OCI-LY7 (cell line): ENCODE measurements at regions not wholly inside any gene's neighbourhood (a gene's known extent, or its start where the extent isn't known, plus 50 kb on each side); places are given as distances from the start of the nearest gene placed in this dataset.
"Not testable (repeated sequence)": the region's sequence is repeated elsewhere in the genome, so short reads cannot be mapped to it uniquely, and the experiment has no call there.

Experiments used
- BruUV-seq: library from RNA; stranded (reverse); fragments of 400-500 nt; replicated peaks from 2 replicates; lab custom pipeline; 2021; lab: Mats Ljungman, UMichigan
- CTCF ChIA-PET: fragments of 300-600 bp; sonication (Branson Sonifier 250); formaldehyde crosslinking; loops from one replicate; lab custom pipeline; 2022; ENCODE audit warnings: antibody characterized with exemption; ENCODE audit not compliant: unreplicated experiment; lab: Charles Lee
- POLR2A ChIA-PET: fragments of 300-600 bp; sonication (Branson Sonifier 250); formaldehyde crosslinking; loops from one replicate; lab custom pipeline; 2022; ENCODE audit warnings: antibody characterized with exemption; lab: Charles Lee
- DNase-seq: peaks from one replicate; pipeline ENCODE4 v3.0.0-alpha.2; 2015; ENCODE audit warnings: low spot score
- H2AFZ ChIP-seq: fragments of 200-600 bp; sonication (generic), shearing (Covaris generic); 2 replicates; pipeline ENCODE4 v1.6.1; 2014; ENCODE audit warnings: mild to moderate bottlenecking, antibody characterized with exemption, low read length, moderate library complexity
- H3K27ac ChIP-seq: fragments of 200-600 bp; sonication (generic); 2 replicates; pipeline ENCODE4 v1.5.1; 2014; ENCODE audit warnings: mixed run types, low read depth, mild to moderate bottlenecking, moderate library complexity, low read length, inconsistent platforms; ENCODE audit not compliant: poor library complexity, severe bottlenecking
- H3K36me3 ChIP-seq: fragments of 200-600 bp; sonication (generic); 2 replicates; pipeline ENCODE4 v1.6.1; 2014; ENCODE audit warnings: mild to moderate bottlenecking, antibody characterized with exemption, low read length, moderate library complexity, mixed read lengths; ENCODE audit not compliant: insufficient read depth
- H3K4me1 ChIP-seq: fragments of 200-600 bp; sonication (generic); 2 replicates; pipeline ENCODE4 v1.5.1; 2014; ENCODE audit warnings: mild to moderate bottlenecking, low read length; ENCODE audit not compliant: insufficient read depth, poor library complexity, severe bottlenecking
- H3K4me2 ChIP-seq: fragments of 200-600 bp; sonication (generic); 2 replicates; pipeline ENCODE4 v1.6.1; 2014; ENCODE audit warnings: mild to moderate bottlenecking, low read length
- H3K4me3 ChIP-seq: fragments of 200-600 bp; sonication (generic); 2 replicates; pipeline ENCODE4 v1.5.1; 2014; ENCODE audit warnings: mild to moderate bottlenecking, low read depth, low read length; ENCODE audit not compliant: poor library complexity, severe bottlenecking
- H3K79me2 ChIP-seq: fragments of 200-600 bp; sonication (generic); 2 replicates; pipeline ENCODE4 v1.6.1; 2016; ENCODE audit warnings: low read depth, mild to moderate bottlenecking, low read length, moderate library complexity, mixed read lengths; ENCODE audit not compliant: insufficient read depth
- H3K9me2 ChIP-seq: fragments of 200-600 bp; sonication (generic); 2 replicates; pipeline ENCODE4 v1.6.1; 2016; ENCODE audit warnings: mild to moderate bottlenecking, low read length, mixed read lengths; ENCODE audit not compliant: insufficient read depth
- H3K9me3 ChIP-seq: fragments of 200-600 bp; sonication (generic); 2 replicates; pipeline ENCODE4 v1.6.1; 2014; ENCODE audit warnings: mild to moderate bottlenecking, mixed run types, low read length, mixed read lengths
- H4K20me1 ChIP-seq: fragments of 200-600 bp; sonication (generic); 2 replicates; pipeline ENCODE4 v1.6.1; 2014; ENCODE audit warnings: mild to moderate bottlenecking, antibody characterized with exemption, low read length, moderate library complexity, mixed read lengths; ENCODE audit not compliant: insufficient read depth
- EZH2phosphoT487 ChIP-seq: fragments of 200-600 bp; sonication (generic); IDR thresholded peaks from 2 replicates; pipeline ENCODE4 v1.6.1; 2018; ENCODE audit warnings: low read depth, borderline replicate concordance, mild to moderate bottlenecking, mixed run types, antibody characterized with exemption, low read length, moderate library complexity, mixed read lengths
- intact Hi-C: fragments of 100-400 bp; cut with micrococcal nuclease; formaldehyde crosslinking; loops from one replicate; pipeline ENCODE4 v1.10.0; 2022; ENCODE audit not compliant: unreplicated experiment
- TF ChIP-seq, protein P1 (sequence below): fragments of 200-600 bp; sonication (generic); conservative IDR thresholded peaks from 2 replicates; pipeline ENCODE4 v1.5.1; 2014; ENCODE audit warnings: mild to moderate bottlenecking, antibody characterized with exemption, low read length, moderate library complexity, mixed read lengths

DNA sequence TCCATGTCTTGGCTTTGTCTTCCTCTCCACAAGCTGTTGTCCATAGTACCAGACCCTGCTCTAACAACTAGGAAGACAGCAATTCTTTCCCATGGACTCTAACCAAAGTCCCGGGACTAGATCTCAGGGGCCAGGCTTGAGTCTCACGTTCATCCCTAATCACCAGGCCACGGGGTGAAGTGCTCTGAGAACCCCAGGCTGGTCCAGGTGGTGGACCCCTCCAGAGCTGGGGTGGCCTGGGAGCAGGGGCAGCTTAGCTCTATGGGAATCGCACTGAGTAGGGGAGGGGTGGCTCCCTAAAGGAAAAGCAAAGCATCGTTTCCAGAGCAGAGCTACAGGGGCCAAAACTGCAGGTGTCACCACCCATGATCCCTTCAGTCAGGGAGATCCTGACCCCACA is 150.9 kb downstream of the TPRA1 start:
- H4K20me1 ChIP-seq: no peaks in the 10 kb centered on the region
- BruUV-seq: no TSS peak
- no peaks in the 10 kb centered on the region for H3K79me2 ChIP-seq
- H3K9me2 ChIP-seq: no peaks in the 10 kb centered on the region
- CTCF ChIA-PET: no interaction called here
- no peaks in the 10 kb centered on the region for H3K9me3 ChIP-seq
- H3K27ac ChIP-seq: no peak overlapping the region
- no peak overlapping the region for H2AFZ ChIP-seq
- intact Hi-C loops: no loop called here
- no peaks in the 10 kb centered on the region for H3K36me3 ChIP-seq
- POLR2A ChIA-PET: no interaction called here
- no peaks in the 10 kb centered on the region for H3K4me1 ChIP-seq
- no peak overlapping the region for H3K4me2 ChIP-seq
- no peak for TF ChIP-seq EZH2phosphoT487
- TF ChIP-seq, protein P1, sequence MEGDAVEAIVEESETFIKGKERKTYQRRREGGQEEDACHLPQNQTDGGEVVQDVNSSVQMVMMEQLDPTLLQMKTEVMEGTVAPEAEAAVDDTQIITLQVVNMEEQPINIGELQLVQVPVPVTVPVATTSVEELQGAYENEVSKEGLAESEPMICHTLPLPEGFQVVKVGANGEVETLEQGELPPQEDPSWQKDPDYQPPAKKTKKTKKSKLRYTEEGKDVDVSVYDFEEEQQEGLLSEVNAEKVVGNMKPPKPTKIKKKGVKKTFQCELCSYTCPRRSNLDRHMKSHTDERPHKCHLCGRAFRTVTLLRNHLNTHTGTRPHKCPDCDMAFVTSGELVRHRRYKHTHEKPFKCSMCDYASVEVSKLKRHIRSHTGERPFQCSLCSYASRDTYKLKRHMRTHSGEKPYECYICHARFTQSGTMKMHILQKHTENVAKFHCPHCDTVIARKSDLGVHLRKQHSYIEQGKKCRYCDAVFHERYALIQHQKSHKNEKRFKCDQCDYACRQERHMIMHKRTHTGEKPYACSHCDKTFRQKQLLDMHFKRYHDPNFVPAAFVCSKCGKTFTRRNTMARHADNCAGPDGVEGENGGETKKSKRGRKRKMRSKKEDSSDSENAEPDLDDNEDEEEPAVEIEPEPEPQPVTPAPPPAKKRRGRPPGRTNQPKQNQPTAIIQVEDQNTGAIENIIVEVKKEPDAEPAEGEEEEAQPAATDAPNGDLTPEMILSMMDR: no peak
- no peak overlapping the region for H3K4me3 ChIP-seq
- no peak for DNase-seq

DNA sequence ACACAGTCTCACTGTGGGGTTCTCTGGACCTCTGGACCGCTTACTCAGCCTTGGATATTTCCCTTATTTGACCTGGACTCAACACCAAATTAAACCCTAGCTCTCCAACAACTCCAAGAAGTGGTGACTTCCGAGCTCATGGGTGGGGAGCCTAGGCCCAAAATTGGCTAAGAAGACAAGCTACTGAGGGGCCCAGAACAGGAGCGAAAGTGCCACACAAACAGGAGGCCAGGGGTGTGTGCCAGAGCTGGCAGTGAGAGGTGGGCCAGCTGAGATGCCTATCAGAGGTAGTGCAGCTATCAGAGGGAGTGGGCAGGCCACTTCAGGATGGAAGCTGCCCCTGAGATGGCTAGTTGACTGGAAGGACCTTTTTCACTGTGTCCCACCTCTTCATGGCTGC is 151.1 kb upstream of the PRR20G start:
- Histone ChIP-seq H3K27ac (no peak overlapping the region), H2AFZ (no peak overlapping the region), H3K79me2 (no peaks in the 10 kb centered on the region), H3K4me3 (no peak overlapping the region), H3K4me2 (no peak overlapping the region), H3K9me2 (no peaks in the 10 kb centered on the region), H3K9me3 (no peaks in the 10 kb centered on the region), H3K36me3 (no peaks in the 10 kb centered on the region), H3K4me1 (no peaks in the 10 kb centered on the region), H4K20me1 (no peaks in the 10 kb centered on the region)
- CTCF ChIA-PET: interaction anchor here (0.6 kb wide), 1 partner anchor 167 kb away, joined by 4 read pairs; no protein-coding TSS in a partner anchor
- intact Hi-C loops: no loop called here
- no TSS peak for BruUV-seq
- no peak for DNase-seq
- no peak for TF ChIP-seq EZH2phosphoT487
- TF ChIP-seq, protein P1: no peak
- POLR2A ChIA-PET: no interaction called here

DNA sequence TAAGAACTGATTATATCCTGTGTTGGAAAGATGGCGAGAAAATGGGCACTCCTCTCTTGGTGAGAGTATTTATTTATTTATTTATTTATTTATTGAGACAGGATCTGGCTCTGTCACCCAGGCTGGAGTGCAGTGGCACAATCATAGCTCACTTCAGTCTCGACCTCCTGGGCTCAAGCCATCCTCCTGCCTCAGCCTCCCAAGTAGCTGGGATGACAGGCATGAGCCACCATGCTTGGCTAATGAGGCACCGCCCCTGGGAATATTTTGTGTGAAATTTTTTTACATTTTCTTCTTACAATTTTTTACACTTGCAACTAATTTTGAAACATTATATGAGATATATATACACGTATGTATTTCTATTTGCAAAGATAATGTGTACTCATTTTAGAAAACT is 150.5 kb upstream of the PRR20G start:
- TF ChIP-seq EZH2phosphoT487: no peak
- TF ChIP-seq, protein P1: no peak
- no peak overlapping the region for H3K27ac ChIP-seq
- no peaks in the 10 kb centered on the region for H3K36me3 ChIP-seq
- H3K9me2 ChIP-seq: no peaks in the 10 kb centered on the region
- intact Hi-C loops: no loop called here
- H3K4me3 ChIP-seq: no peak overlapping the region
- no peaks in the 10 kb centered on the region for H3K9me3 ChIP-seq
- H3K4me1 ChIP-seq: no peaks in the 10 kb centered on the region
- no peaks in the 10 kb centered on the region for H4K20me1 ChIP-seq
- POLR2A ChIA-PET: no interaction called here
- BruUV-seq: no TSS peak
- H2AFZ ChIP-seq: no peak overlapping the region
- no peaks in the 10 kb centered on the region for H3K79me2 ChIP-seq
- no peak for DNase-seq
- no peak overlapping the region for H3K4me2 ChIP-seq
- CTCF ChIA-PET: interaction anchor here (0.6 kb wide), 1 partner anchor 168 kb away, joined by 4 read pairs; no protein-coding TSS in a partner anchor

DNA sequence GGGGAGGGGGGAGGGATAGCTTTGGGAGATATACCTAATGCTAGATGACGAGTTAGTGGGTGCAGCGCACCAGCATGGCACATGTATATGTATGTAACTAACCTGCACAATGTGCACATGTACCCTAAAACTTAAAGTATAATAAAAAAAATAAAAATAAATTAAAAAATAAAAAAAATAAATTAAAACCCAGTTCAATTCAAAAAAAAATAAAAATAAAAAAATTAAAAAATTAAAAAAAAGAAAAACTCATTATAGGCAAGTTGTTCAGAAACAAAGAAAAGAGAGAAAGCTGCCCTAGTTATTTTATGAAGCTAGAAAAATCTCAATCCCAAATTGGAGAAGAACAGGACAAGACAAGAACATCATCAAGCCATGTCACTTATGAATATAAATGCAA is 147.5 kb upstream of the PRR20G start:
- H3K4me1 ChIP-seq, POLR2A ChIA-PET, H3K4me2 ChIP-seq, H3K9me2 ChIP-seq, H3K9me3 ChIP-seq, H3K36me3 ChIP-seq, intact Hi-C loops, H4K20me1 ChIP-seq, H2AFZ ChIP-seq, H3K4me3 ChIP-seq, DNase-seq, H3K79me2 ChIP-seq, CTCF ChIA-PET, H3K27ac ChIP-seq, BruUV-seq: not testable (repeated sequence)
